ENCODE measurements at regions not wholly inside any gene's neighbourhood (a gene's known extent, or its start where the extent isn't known, plus 50 kb on each side); places are given as distances from the start of the nearest gene placed in this dataset.
A peak's percentile ranks its signal among the peaks of the same experiment; 100 is the strongest.

DNA sequence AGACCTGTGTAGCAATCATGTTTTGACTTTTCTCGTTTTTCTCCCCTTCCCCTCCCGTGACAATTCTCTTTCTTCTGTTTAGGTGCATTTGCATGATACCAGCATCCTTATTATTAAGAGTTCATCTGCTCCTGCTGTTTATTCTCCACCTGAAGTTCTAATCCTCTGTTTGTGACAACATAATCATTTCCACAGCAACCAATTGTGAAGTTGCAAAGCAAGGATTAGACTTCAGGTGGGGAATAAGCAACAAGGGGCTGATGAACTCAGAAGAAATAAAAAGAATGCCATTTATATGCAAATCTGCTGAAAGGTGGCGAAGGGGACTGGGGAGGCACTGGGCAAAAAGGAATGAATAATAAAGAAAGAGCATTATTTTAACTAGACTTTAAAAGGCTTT is 124.8 kb upstream of the LINC00305 start:
- peaks cover 23% of the 10 kb centered on the region for H3K9me3 ChIP-seq (ENCODE audit: control insufficient read depth, insufficient read depth, low read length)
- H3K4me3 ChIP-seq (ENCODE audit: low read depth, low read length), result no peak overlapping the region
- peak overlapping the region; percentile 11 for H3K27ac ChIP-seq (ENCODE audit: low read depth, low read length)
- CTCF ChIA-PET, result interaction anchor here (0.6 kb wide), 1 partner anchor 1321 kb away, joined by 3 read pairs; no protein-coding TSS in a partner anchor
- POLR2A ChIA-PET, result no interaction called here
- H3K27me3 ChIP-seq (ENCODE audit: control insufficient read depth, insufficient read depth, low read length), result no peaks in the 10 kb centered on the region
- TF ChIP-seq CTCF (IDR thresholded peaks at IDR 0.05; ENCODE audit: low read depth, low read length), result no peak
- no peak for DNase-seq (ENCODE audit: low read depth, low spot score)

GRCh38 chr18:64271975-64272659 is 123.2 kb upstream of the LINC00305 start:
- DNase-seq (ENCODE audit: low read depth, low spot score), result no peak
- Histone ChIP-seq H3K27ac (ENCODE audit: low read depth, low read length) (no peak overlapping the region), H3K27me3 (ENCODE audit: control insufficient read depth, insufficient read depth, low read length) (no peaks in the 10 kb centered on the region), H3K4me3 (ENCODE audit: low read depth, low read length) (no peak overlapping the region), H3K9me3 (ENCODE audit: control insufficient read depth, insufficient read depth, low read length) (peaks cover 13% of the 10 kb centered on the region; the same call in 1 of the 2 replicates)
- ChIA-PET CTCF (no interaction called here), POLR2A (no interaction called here)
- no peak for TF ChIP-seq CTCF (IDR thresholded peaks at IDR 0.05; ENCODE audit: low read depth, low read length)

- no peak for TF ChIP-seq CTCF (IDR thresholded peaks at IDR 0.05; ENCODE audit: low read depth, low read length)
- H3K9me3 ChIP-seq (ENCODE audit: control insufficient read depth, insufficient read depth, low read length), result peaks cover 10% of the 10 kb centered on the region; the same call in 1 of the 2 replicates
- no peaks in the 10 kb centered on the region for H3K27me3 ChIP-seq (ENCODE audit: control insufficient read depth, insufficient read depth, low read length)
- no peak overlapping the region for H3K4me3 ChIP-seq (ENCODE audit: low read depth, low read length)
- no peak for DNase-seq (ENCODE audit: low read depth, low spot score)
- ChIA-PET CTCF (no interaction called here), POLR2A (no interaction called here)
- no peak overlapping the region for H3K27ac ChIP-seq (ENCODE audit: low read depth, low read length)
Observed at GRCh38 chr18:64271246-64271645, 122.4 kb upstream of the LINC00305 start.

DNA sequence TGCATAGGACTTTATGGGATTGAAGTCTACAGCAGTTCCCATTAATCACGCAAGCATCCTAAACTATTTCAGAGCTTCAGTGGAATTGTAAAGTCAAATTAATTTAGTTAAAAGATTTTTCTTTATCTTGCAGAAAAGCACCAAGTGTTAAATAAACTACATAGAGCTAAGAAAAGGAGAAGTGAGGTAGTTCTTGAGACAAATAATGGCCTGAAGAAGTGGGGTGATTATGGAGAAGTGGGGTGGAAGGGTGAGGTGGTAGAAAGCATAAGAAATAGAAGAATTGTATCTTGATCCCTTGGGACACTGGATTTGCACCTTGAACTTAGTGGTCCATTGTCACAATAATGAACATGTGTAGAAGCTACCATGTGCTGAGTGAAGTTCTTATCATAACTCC is 121.7 kb upstream of the LINC00305 start:
- no peak for TF ChIP-seq CTCF (IDR thresholded peaks at IDR 0.05; ENCODE audit: low read depth, low read length)
- POLR2A ChIA-PET, result no interaction called here
- H3K9me3 ChIP-seq (ENCODE audit: control insufficient read depth, insufficient read depth, low read length), result peaks cover 8% of the 10 kb centered on the region; the same call in 1 of the 2 replicates

GRCh38 chr18:64270121-64270520 is 121.2 kb upstream of the LINC00305 start:
- H3K9me3 ChIP-seq (ENCODE audit: control insufficient read depth, insufficient read depth, low read length), result peaks cover 8% of the 10 kb centered on the region; the same call in 1 of the 2 replicates
- ChIA-PET CTCF (no interaction called here), POLR2A (no interaction called here)
- H3K27ac ChIP-seq (ENCODE audit: low read depth, low read length), result no peak overlapping the region
- TF ChIP-seq CTCF (IDR thresholded peaks at IDR 0.05; ENCODE audit: low read depth, low read length), result no peak
- no peak overlapping the region for H3K4me3 ChIP-seq (ENCODE audit: low read depth, low read length)
- no peaks in the 10 kb centered on the region for H3K27me3 ChIP-seq (ENCODE audit: control insufficient read depth, insufficient read depth, low read length)
- DNase-seq (ENCODE audit: low read depth, low spot score), result no peak

More for the DNA sequence above, 121.7 kb upstream of the LINC00305 start:
- Histone ChIP-seq H3K27me3 (ENCODE audit: control insufficient read depth, insufficient read depth, low read length) (no peaks in the 10 kb centered on the region), H3K27ac (ENCODE audit: low read depth, low read length) (no peak overlapping the region), H3K4me3 (ENCODE audit: low read depth, low read length) (no peak overlapping the region)
- no peak for DNase-seq (ENCODE audit: low read depth, low spot score)
- CTCF ChIA-PET, result no interaction called here
